GM21576 (cell line): ENCODE measurements at regions not wholly inside any gene's neighbourhood (a gene's known extent, or its start where the extent isn't known, plus 50 kb on each side); places are given as distances from the start of the nearest gene placed in this dataset.
"Not testable (repeated sequence)": the region's sequence is repeated elsewhere in the genome, so short reads cannot be mapped to it uniquely, and the experiment has no call there.

Experiments
- ATAC-seq: cut with Tn5 transposase; IDR thresholded peaks from one replicate; pipeline ENCODE4 v1.9.1; 2021; ENCODE audit warnings: mild to moderate bottlenecking, moderate library complexity; ENCODE audit not compliant: unreplicated experiment

- ATAC-seq: no peak
These were observed 494.3 kb downstream of the BRINP3 start for GRCh38 chr1:189983166-189983890.

- no peak for ATAC-seq
These were observed 491.1 kb downstream of the BRINP3 start for GRCh38 chr1:189986516-189986915.

GRCh38 chr1:189987509-189987908 is 490.2 kb downstream of the BRINP3 start:
- no peak for ATAC-seq

GRCh38 chr1:189992856-189993255 is 484.8 kb downstream of the BRINP3 start:
- no peak for ATAC-seq

GRCh38 chr1:190000365-190000872 is 477.2 kb downstream of the BRINP3 start:
- ATAC-seq: no peak

GRCh38 chr1:190001187-190001586 is 476.5 kb downstream of the BRINP3 start:
- ATAC-seq: no peak

- no peak for ATAC-seq
These were observed 474.3 kb downstream of the BRINP3 start for GRCh38 chr1:190003376-190003775.

GRCh38 chr1:190011585-190011984 is 466.1 kb downstream of the BRINP3 start:
- ATAC-seq: no peak

GRCh38 chr1:190019151-190019550 is 458.5 kb downstream of the BRINP3 start:
- ATAC-seq: not testable (repeated sequence)

- ATAC-seq: no peak
These were observed 457.9 kb downstream of the BRINP3 start for GRCh38 chr1:190019717-190020116.

GRCh38 chr1:190022709-190023108 is 455.0 kb downstream of the BRINP3 start:
- no peak for ATAC-seq

GRCh38 chr1:190029441-190029840 is 448.2 kb downstream of the BRINP3 start:
- no peak for ATAC-seq

- no peak for ATAC-seq
These were observed 434.0 kb downstream of the BRINP3 start for GRCh38 chr1:190043655-190044054.

GRCh38 chr1:190046231-190046630 is 431.4 kb downstream of the BRINP3 start:
- ATAC-seq: no peak
